ENCODE measurements at regions not wholly inside any gene's neighbourhood (a gene's known extent, or its start where the extent isn't known, plus 50 kb on each side); places are given as distances from the start of the nearest gene placed in this dataset.

DNA sequence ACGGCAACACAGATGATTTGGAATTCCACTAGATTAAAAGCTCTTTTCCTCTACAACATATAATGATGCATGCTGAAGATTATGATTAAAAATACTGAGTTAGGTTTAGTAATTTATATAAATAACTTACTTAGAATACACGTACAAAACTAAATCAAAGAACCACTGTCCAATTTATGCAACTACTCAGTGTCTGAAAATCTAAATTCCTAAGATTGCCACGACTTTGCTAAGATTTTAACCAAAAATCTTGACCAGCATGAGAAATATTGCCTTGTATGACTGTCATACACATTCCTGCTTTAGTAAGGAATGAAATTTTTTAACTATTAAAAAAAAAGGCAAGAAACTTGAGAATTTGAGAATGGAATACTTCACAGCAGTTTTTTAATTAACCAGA, 292.4 kb downstream of the ZNF608 start:
- TF ChIP-seq CTCF (IDR thresholded peaks at IDR 0.05 in 4 of 5, conservative IDR thresholded peaks at IDR 0.05 in 1 of 5): no peak
- no peak for TF ChIP-seq POLR2A (IDR thresholded peaks at IDR 0.05)

Data from gastrocnemius medialis (tissue), 4 donors.